ENCODE measurements at regions not wholly inside any gene's neighbourhood (a gene's known extent, or its start where the extent isn't known, plus 50 kb on each side); places are given as distances from the start of the nearest gene placed in this dataset.

DNA sequence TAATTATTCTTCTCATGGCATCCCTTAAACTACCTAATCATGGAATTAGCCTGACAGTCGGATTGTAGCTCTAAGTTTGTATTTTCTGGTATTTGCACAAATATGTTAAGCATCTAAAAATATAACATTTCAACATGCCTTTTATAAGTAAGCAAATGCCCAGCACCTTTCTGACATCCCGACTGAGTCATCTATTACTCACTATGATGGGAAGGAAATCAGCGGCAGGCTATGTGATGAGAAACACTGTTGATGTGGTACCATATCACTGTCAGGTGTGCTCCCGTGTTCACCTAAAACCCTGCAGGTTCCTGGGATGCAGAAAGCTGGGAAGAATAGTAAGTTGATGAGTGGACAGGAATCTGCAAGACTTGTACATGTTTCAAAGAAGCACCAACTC is 367.8 kb upstream of the IL12A start:
- no peak overlapping the region for H2BK5ac ChIP-seq (ENCODE audit: low read length)
- no peaks in the 10 kb centered on the region for H3K27me3 ChIP-seq (ENCODE audit: control insufficient read depth in 3 of 3, insufficient read depth in 3 of 3, low read depth in 1 of 3, low read length in 3 of 3)
- no peak overlapping the region for H3K18ac ChIP-seq (ENCODE audit: low read length)
- no peak overlapping the region for H3K4ac ChIP-seq (ENCODE audit: low read length)
- no peak overlapping the region for H3K27ac ChIP-seq (replicated peaks; ENCODE audit: low read length)
- no peak overlapping the region for H3K9ac ChIP-seq (ENCODE audit: low read depth, low read length, poor library complexity)
- H2AFZ ChIP-seq (ENCODE audit: low read length), result no peak overlapping the region
- no peak overlapping the region for H3K23ac ChIP-seq (ENCODE audit: low read depth, low read length, poor library complexity)
- no peak overlapping the region for H2BK15ac ChIP-seq (ENCODE audit: low read length)
- no peaks in the 10 kb centered on the region for H3K9me3 ChIP-seq (replicated peaks in 1 of 2; ENCODE audit: control insufficient read depth in 2 of 2, insufficient read depth in 1 of 2, low read depth in 1 of 2, low read length in 2 of 2)
- H4K91ac ChIP-seq (ENCODE audit: low read depth, low read length, poor library complexity), result no peak overlapping the region
- no peak overlapping the region for H3K4me3 ChIP-seq (ENCODE audit: low read length in 2 of 2)
- H2AK5ac ChIP-seq (ENCODE audit: low read depth, low read length), result no peak overlapping the region
- H3K36me3 ChIP-seq (replicated peaks in 1 of 2; ENCODE audit: control insufficient read depth in 2 of 2, insufficient read depth in 2 of 2, low read length in 2 of 2), result no peaks in the 10 kb centered on the region
- WGBS, 2 donors (ENCODE audit: extremely low coverage in 2 of 2, insufficient read length in 2 of 2, insufficient replicate concordance in 1 of 2), result no CpG with 5 or more reads among the region's 4 CpGs
- H3K4me1 ChIP-seq (ENCODE audit: control insufficient read depth in 2 of 2, insufficient read depth in 1 of 2, low read depth in 1 of 2, low read length in 2 of 2), result peaks cover 0 to 9% of the 10 kb centered on the region in 2 donors
- no peak overlapping the region for H3K14ac ChIP-seq (ENCODE audit: low read length)
- no peaks in the 10 kb centered on the region for H3K79me1 ChIP-seq (ENCODE audit: low read depth, low read length)
- no peak overlapping the region for H4K8ac ChIP-seq (ENCODE audit: low read depth, low read length)
- DNase-seq (ENCODE audit: low spot score), result no peak
- no peak overlapping the region for H3K4me2 ChIP-seq (ENCODE audit: insufficient read depth, low read length, poor library complexity, severe bottlenecking)
- no peak overlapping the region for H2BK120ac ChIP-seq (ENCODE audit: low read depth, low read length)
- no peak overlapping the region for H2BK12ac ChIP-seq (ENCODE audit: low read length)

DNA sequence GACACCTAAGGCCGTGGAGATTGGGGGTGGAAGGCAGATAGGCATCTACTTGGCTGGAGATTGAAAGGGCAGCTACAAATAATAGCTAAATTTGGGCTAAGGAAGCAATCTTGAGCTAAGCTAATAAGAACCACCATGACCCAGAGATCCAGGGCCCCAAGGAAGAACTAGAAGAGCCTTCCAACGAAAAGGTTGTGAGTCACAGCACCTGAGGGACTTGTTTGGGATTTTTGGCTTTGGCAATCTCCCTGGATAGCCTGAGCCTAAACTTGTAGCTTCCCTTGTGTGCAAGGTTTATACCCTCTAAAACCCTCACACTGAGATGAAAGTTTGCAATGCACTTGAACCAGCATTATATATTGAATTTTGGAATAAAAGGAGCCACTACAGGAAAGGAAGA is 364.0 kb upstream of the IL12A start:
- Histone ChIP-seq H2BK5ac (ENCODE audit: low read length) (no peak overlapping the region), H3K27ac (replicated peaks; ENCODE audit: low read length) (no peak overlapping the region), H3K18ac (ENCODE audit: low read length) (no peak overlapping the region), H4K91ac (ENCODE audit: low read depth, low read length, poor library complexity) (no peak overlapping the region), H3K27me3 (ENCODE audit: control insufficient read depth in 3 of 3, insufficient read depth in 3 of 3, low read depth in 1 of 3, low read length in 3 of 3) (no peaks in the 10 kb centered on the region), H3K23ac (ENCODE audit: low read depth, low read length, poor library complexity) (no peak overlapping the region), H2AFZ (ENCODE audit: low read length) (no peak overlapping the region), H3K4ac (ENCODE audit: low read length) (no peak overlapping the region), H2BK120ac (ENCODE audit: low read depth, low read length) (no peak overlapping the region), H3K4me2 (ENCODE audit: insufficient read depth, low read length, poor library complexity, severe bottlenecking) (no peak overlapping the region), H2BK12ac (ENCODE audit: low read length) (no peak overlapping the region), H2AK5ac (ENCODE audit: low read depth, low read length) (no peak overlapping the region), H3K4me1 (ENCODE audit: control insufficient read depth in 2 of 2, insufficient read depth in 1 of 2, low read depth in 1 of 2, low read length in 2 of 2) (peaks cover 0 to 7% of the 10 kb centered on the region in 2 donors), H3K79me1 (ENCODE audit: low read depth, low read length) (no peaks in the 10 kb centered on the region), H3K36me3 (replicated peaks in 1 of 2; ENCODE audit: control insufficient read depth in 2 of 2, insufficient read depth in 2 of 2, low read length in 2 of 2) (no peaks in the 10 kb centered on the region), H4K8ac (ENCODE audit: low read depth, low read length) (no peak overlapping the region), H2BK15ac (ENCODE audit: low read length) (no peak overlapping the region), H3K14ac (ENCODE audit: low read length) (no peak overlapping the region), H3K9ac (ENCODE audit: low read depth, low read length, poor library complexity) (no peak overlapping the region), H3K4me3 (ENCODE audit: low read length in 2 of 2) (no peak overlapping the region), H3K9me3 (replicated peaks in 1 of 2; ENCODE audit: control insufficient read depth in 2 of 2, insufficient read depth in 1 of 2, low read depth in 1 of 2, low read length in 2 of 2) (no peaks in the 10 kb centered on the region)
- no peak for DNase-seq (ENCODE audit: low spot score)
- WGBS, 2 donors (ENCODE audit: extremely low coverage in 2 of 2, insufficient read length in 2 of 2, insufficient replicate concordance in 1 of 2), result no CpG with 5 or more reads among the region's 2 CpGs

DNA sequence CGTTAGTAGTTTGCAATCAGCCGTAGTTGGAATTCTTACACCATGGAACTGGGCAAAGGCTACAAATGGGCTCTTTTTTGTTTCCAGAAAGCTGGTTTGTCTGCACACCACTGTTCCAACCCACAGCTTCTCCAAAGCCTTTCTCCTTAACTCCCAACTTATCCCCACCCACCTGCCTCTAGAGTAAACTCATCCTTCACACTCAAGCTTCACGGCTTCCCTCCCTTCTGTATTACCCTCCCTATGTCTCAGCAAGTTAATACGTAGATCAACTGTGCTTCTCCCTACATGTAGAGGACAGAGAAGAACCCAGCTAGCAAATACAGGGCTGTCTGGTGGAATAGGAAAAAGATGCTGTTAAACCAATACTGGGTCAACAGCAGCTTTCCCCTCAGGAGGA is 363.0 kb upstream of the IL12A start:
- H3K9me3 ChIP-seq (replicated peaks in 1 of 2; ENCODE audit: control insufficient read depth in 2 of 2, insufficient read depth in 1 of 2, low read depth in 1 of 2, low read length in 2 of 2), result no peaks in the 10 kb centered on the region
- DNase-seq (ENCODE audit: low spot score), result no peak
- H3K4ac ChIP-seq (ENCODE audit: low read length), result no peak overlapping the region
- H3K27me3 ChIP-seq (ENCODE audit: control insufficient read depth in 3 of 3, insufficient read depth in 3 of 3, low read depth in 1 of 3, low read length in 3 of 3), result no peaks in the 10 kb centered on the region
- H3K14ac ChIP-seq (ENCODE audit: low read length), result no peak overlapping the region
- no peak overlapping the region for H3K9ac ChIP-seq (ENCODE audit: low read depth, low read length, poor library complexity)
- WGBS, 2 donors (ENCODE audit: extremely low coverage in 2 of 2, insufficient read length in 2 of 2, insufficient replicate concordance in 1 of 2), result no CpG with 5 or more reads among the region's 4 CpGs
- H2AFZ ChIP-seq (ENCODE audit: low read length), result no peak overlapping the region
- H3K4me1 ChIP-seq (ENCODE audit: control insufficient read depth in 2 of 2, insufficient read depth in 1 of 2, low read depth in 1 of 2, low read length in 2 of 2), result peaks cover 0 to 3% of the 10 kb centered on the region in 2 donors
- H4K91ac ChIP-seq (ENCODE audit: low read depth, low read length, poor library complexity), result no peak overlapping the region
- H3K27ac ChIP-seq (replicated peaks; ENCODE audit: low read length), result no peak overlapping the region
- no peaks in the 10 kb centered on the region for H3K36me3 ChIP-seq (replicated peaks in 1 of 2; ENCODE audit: control insufficient read depth in 2 of 2, insufficient read depth in 2 of 2, low read length in 2 of 2)
- H2AK5ac ChIP-seq (ENCODE audit: low read depth, low read length), result no peak overlapping the region
- H4K8ac ChIP-seq (ENCODE audit: low read depth, low read length), result no peak overlapping the region
- no peak overlapping the region for H2BK120ac ChIP-seq (ENCODE audit: low read depth, low read length)
- H3K18ac ChIP-seq (ENCODE audit: low read length), result no peak overlapping the region
- H3K4me3 ChIP-seq (ENCODE audit: low read length in 2 of 2), result no peak overlapping the region
- H2BK15ac ChIP-seq (ENCODE audit: low read length), result no peak overlapping the region
- no peak overlapping the region for H2BK5ac ChIP-seq (ENCODE audit: low read length)
- H2BK12ac ChIP-seq (ENCODE audit: low read length), result no peak overlapping the region
- H3K23ac ChIP-seq (ENCODE audit: low read depth, low read length, poor library complexity), result no peak overlapping the region
- no peaks in the 10 kb centered on the region for H3K79me1 ChIP-seq (ENCODE audit: low read depth, low read length)
- no peak overlapping the region for H3K4me2 ChIP-seq (ENCODE audit: insufficient read depth, low read length, poor library complexity, severe bottlenecking)

DNA sequence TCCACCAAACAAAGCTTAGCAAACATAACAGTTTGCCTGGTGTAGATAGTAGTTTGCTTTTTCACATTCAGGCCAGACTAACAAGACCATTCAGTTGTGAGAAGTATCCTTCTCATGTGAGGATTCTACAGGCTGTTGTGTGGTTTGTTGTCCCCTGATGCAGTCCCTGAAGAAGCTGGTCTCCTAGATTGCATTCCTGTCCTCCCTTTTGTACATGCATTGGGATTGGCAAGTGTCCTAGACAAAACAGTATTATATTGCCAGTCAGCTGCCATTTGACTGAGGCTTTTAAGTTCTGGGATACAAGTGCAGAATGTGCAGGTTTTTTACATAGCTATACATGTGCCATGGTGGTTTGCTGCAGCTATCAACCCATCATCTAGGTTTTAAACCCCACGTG is 362.0 kb upstream of the IL12A start:
- H4K91ac ChIP-seq (ENCODE audit: low read depth, low read length, poor library complexity), result no peak overlapping the region
- H4K8ac ChIP-seq (ENCODE audit: low read depth, low read length), result no peak overlapping the region
- H3K27me3 ChIP-seq (ENCODE audit: control insufficient read depth in 3 of 3, insufficient read depth in 3 of 3, low read depth in 1 of 3, low read length in 3 of 3), result no peaks in the 10 kb centered on the region
- no peak overlapping the region for H2BK15ac ChIP-seq (ENCODE audit: low read length)
- no peak overlapping the region for H3K4ac ChIP-seq (ENCODE audit: low read length)
- H3K27ac ChIP-seq (replicated peaks; ENCODE audit: low read length), result no peak overlapping the region
- H3K79me1 ChIP-seq (ENCODE audit: low read depth, low read length), result no peaks in the 10 kb centered on the region
- H2AK5ac ChIP-seq (ENCODE audit: low read depth, low read length), result no peak overlapping the region
- no peak overlapping the region for H2AFZ ChIP-seq (ENCODE audit: low read length)
- no peak overlapping the region for H2BK120ac ChIP-seq (ENCODE audit: low read depth, low read length)
- no peaks in the 10 kb centered on the region for H3K9me3 ChIP-seq (replicated peaks in 1 of 2; ENCODE audit: control insufficient read depth in 2 of 2, insufficient read depth in 1 of 2, low read depth in 1 of 2, low read length in 2 of 2)
- no peaks in the 10 kb centered on the region for H3K36me3 ChIP-seq (replicated peaks in 1 of 2; ENCODE audit: control insufficient read depth in 2 of 2, insufficient read depth in 2 of 2, low read length in 2 of 2)
- H3K9ac ChIP-seq (ENCODE audit: low read depth, low read length, poor library complexity), result no peak overlapping the region
- WGBS, 2 donors (ENCODE audit: extremely low coverage in 2 of 2, insufficient read length in 2 of 2, insufficient replicate concordance in 1 of 2), result no CpG with 5 or more reads among the region's 1 CpG
- H3K4me2 ChIP-seq (ENCODE audit: insufficient read depth, low read length, poor library complexity, severe bottlenecking), result no peak overlapping the region
- no peak overlapping the region for H2BK5ac ChIP-seq (ENCODE audit: low read length)
- DNase-seq (ENCODE audit: low spot score), result no peak
- H3K18ac ChIP-seq (ENCODE audit: low read length), result no peak overlapping the region
- H2BK12ac ChIP-seq (ENCODE audit: low read length), result no peak overlapping the region
- H3K4me3 ChIP-seq (ENCODE audit: low read length in 2 of 2), result no peak overlapping the region
- no peak overlapping the region for H3K14ac ChIP-seq (ENCODE audit: low read length)
- H3K23ac ChIP-seq (ENCODE audit: low read depth, low read length, poor library complexity), result no peak overlapping the region
- peaks cover 0 to 3% of the 10 kb centered on the region in 2 donors for H3K4me1 ChIP-seq (ENCODE audit: control insufficient read depth in 2 of 2, insufficient read depth in 1 of 2, low read depth in 1 of 2, low read length in 2 of 2)

Data from neuronal stem cell (in vitro differentiated cells).